ENCODE measurements at regions not wholly inside any gene's neighbourhood (a gene's known extent, or its start where the extent isn't known, plus 50 kb on each side); places are given as distances from the start of the nearest gene placed in this dataset.

- Histone ChIP-seq H3K4me3 (no peak overlapping the region), H3K9me3 (no peaks in the 10 kb centered on the region)
- TF ChIP-seq CTCF (IDR thresholded peaks at IDR 0.05): no peak
Observed at GRCh38 chr21:15964236-15964855, 234.6 kb downstream of the USP25 start.

GRCh38 chr21:15966231-15966630 lies 236.4 kb downstream of the USP25 start:
- H3K27me3 ChIP-seq: no peaks in the 10 kb centered on the region
- H3K9me3 ChIP-seq: no peaks in the 10 kb centered on the region
- no peaks in the 10 kb centered on the region for H3K36me3 ChIP-seq
- no peak overlapping the region for H3K27ac ChIP-seq
- no peaks in the 10 kb centered on the region for H3K4me1 ChIP-seq
- no peak for TF ChIP-seq CTCF (IDR thresholded peaks at IDR 0.05)
- no peak for DNase-seq (ENCODE audit: low spot score)
- H3K4me3 ChIP-seq: no peak overlapping the region

More at GRCh38 chr21:15964236-15964855, 234.6 kb downstream of the USP25 start:
- Histone ChIP-seq H3K36me3 (no peaks in the 10 kb centered on the region), H3K4me1 (no peaks in the 10 kb centered on the region), H3K27ac (no peak overlapping the region), H3K27me3 (no peaks in the 10 kb centered on the region)
- no peak for DNase-seq (ENCODE audit: low spot score)

- no peaks in the 10 kb centered on the region for H3K9me3 ChIP-seq
- H3K4me1 ChIP-seq: no peaks in the 10 kb centered on the region
- no peaks in the 10 kb centered on the region for H3K27me3 ChIP-seq
- no peak for TF ChIP-seq CTCF (IDR thresholded peaks at IDR 0.05)
- H3K4me3 ChIP-seq: no peak overlapping the region
- H3K36me3 ChIP-seq: no peaks in the 10 kb centered on the region
- no peak overlapping the region for H3K27ac ChIP-seq
- no peak for DNase-seq (ENCODE audit: low spot score)
Observed at GRCh38 chr21:15966651-15967050, 236.9 kb downstream of the USP25 start.

- DNase-seq (ENCODE audit: low spot score): no peak
- no peak for TF ChIP-seq CTCF (IDR thresholded peaks at IDR 0.05)
- H3K9me3 ChIP-seq: no peaks in the 10 kb centered on the region
- H3K4me3 ChIP-seq: no peak overlapping the region
- no peaks in the 10 kb centered on the region for H3K4me1 ChIP-seq
- no peak overlapping the region for H3K27ac ChIP-seq
- H3K27me3 ChIP-seq: no peaks in the 10 kb centered on the region
- H3K36me3 ChIP-seq: no peaks in the 10 kb centered on the region
Observed at GRCh38 chr21:15967661-15968060, 237.9 kb downstream of the USP25 start.

- H3K9me3 ChIP-seq: no peaks in the 10 kb centered on the region
- no peak overlapping the region for H3K27ac ChIP-seq
- H3K36me3 ChIP-seq: no peaks in the 10 kb centered on the region
- no peak for TF ChIP-seq CTCF (IDR thresholded peaks at IDR 0.05)
- H3K4me1 ChIP-seq: no peaks in the 10 kb centered on the region
- no peaks in the 10 kb centered on the region for H3K27me3 ChIP-seq
- H3K4me3 ChIP-seq: no peak overlapping the region
- DNase-seq (ENCODE audit: low spot score): no peak
Observed at GRCh38 chr21:15968776-15969310, 239.1 kb downstream of the USP25 start.

GRCh38 chr21:15976807-15977206 lies 247.0 kb downstream of the USP25 start:
- Histone ChIP-seq H3K27me3 (no peaks in the 10 kb centered on the region), H3K36me3 (no peaks in the 10 kb centered on the region), H3K27ac (no peak overlapping the region), H3K4me1 (no peaks in the 10 kb centered on the region), H3K9me3 (no peaks in the 10 kb centered on the region), H3K4me3 (no peak overlapping the region)
- no peak for TF ChIP-seq CTCF (IDR thresholded peaks at IDR 0.05)
- DNase-seq (ENCODE audit: low spot score): no peak
